ENCODE measurements at regions not wholly inside any gene's neighbourhood (a gene's known extent, or its start where the extent isn't known, plus 50 kb on each side); places are given as distances from the start of the nearest gene placed in this dataset.

DNA sequence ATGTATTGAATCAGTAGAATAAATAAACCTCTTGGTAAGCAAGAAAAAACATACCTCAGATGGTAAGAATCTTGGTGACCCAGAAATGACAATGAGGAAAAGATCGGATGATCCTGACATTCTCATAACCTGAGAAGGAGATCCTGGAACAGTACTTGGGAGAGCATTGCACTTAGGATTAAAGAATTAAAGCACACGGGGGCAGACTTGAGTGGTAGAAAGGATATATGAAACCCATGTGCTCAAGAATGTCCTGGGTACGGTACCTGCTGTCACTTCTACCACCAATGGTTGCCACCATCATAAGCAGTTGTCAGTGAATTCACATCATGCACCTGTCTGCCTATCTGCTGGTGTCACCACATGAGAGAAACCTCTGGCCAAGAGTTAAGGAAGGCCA lies 108.9 kb upstream of the GJB5 start:
- no peak overlapping the region for H3K4me3 ChIP-seq (ENCODE audit: low read depth, low read length)
- TF ChIP-seq, protein P1, sequence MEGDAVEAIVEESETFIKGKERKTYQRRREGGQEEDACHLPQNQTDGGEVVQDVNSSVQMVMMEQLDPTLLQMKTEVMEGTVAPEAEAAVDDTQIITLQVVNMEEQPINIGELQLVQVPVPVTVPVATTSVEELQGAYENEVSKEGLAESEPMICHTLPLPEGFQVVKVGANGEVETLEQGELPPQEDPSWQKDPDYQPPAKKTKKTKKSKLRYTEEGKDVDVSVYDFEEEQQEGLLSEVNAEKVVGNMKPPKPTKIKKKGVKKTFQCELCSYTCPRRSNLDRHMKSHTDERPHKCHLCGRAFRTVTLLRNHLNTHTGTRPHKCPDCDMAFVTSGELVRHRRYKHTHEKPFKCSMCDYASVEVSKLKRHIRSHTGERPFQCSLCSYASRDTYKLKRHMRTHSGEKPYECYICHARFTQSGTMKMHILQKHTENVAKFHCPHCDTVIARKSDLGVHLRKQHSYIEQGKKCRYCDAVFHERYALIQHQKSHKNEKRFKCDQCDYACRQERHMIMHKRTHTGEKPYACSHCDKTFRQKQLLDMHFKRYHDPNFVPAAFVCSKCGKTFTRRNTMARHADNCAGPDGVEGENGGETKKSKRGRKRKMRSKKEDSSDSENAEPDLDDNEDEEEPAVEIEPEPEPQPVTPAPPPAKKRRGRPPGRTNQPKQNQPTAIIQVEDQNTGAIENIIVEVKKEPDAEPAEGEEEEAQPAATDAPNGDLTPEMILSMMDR (IDR thresholded peaks at IDR 0.05; ENCODE audit: low read depth, low read length) = no peak

DNA sequence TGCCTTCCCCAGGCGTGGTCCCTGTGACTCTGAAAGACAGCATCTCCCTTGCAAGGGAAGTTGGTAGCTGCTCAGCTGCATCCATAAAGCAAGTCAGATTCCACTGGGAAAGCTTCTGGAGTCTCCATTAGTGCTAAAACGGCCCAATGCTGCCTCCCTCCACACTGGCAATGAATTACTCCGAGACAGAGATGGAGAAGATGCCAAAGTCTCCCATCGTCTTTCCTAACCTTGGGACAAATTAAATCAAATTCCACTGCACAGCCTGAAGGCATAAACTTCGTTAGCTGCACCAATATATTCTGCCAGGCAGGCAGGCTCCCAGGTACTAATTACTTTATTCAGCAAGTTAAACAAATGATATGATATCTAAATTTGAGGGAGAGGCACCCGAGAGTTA lies 106.3 kb upstream of the GJB5 start:
- no peak overlapping the region for H3K4me3 ChIP-seq (ENCODE audit: low read depth, low read length)
- TF ChIP-seq, protein P1 (IDR thresholded peaks at IDR 0.05; ENCODE audit: low read depth, low read length) = no peak

DNA sequence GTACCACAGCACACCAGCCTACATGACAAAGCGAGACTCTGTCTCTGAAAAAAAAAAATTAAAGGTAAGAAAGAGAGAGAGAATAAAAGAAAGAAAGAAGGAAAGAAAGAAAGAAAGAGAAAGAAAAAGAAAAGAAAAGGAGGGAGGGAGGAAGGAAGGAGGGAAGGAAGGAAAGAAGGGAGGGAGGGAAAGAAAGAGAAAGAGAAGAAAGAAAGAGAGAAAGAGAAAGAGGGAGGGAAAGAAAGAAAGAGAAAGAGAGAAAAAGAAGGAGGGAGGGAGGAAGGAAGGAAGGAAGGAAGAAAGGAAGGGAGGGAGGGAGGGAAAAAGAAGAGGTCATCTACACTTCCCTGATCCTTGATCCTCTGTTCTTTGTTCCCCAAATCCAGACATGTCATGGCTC lies 104.8 kb upstream of the GJB5 start:
- H3K4me3 ChIP-seq (ENCODE audit: low read depth, low read length) = no peak overlapping the region
- TF ChIP-seq, protein P1 (IDR thresholded peaks at IDR 0.05; ENCODE audit: low read depth, low read length) = no peak

DNA sequence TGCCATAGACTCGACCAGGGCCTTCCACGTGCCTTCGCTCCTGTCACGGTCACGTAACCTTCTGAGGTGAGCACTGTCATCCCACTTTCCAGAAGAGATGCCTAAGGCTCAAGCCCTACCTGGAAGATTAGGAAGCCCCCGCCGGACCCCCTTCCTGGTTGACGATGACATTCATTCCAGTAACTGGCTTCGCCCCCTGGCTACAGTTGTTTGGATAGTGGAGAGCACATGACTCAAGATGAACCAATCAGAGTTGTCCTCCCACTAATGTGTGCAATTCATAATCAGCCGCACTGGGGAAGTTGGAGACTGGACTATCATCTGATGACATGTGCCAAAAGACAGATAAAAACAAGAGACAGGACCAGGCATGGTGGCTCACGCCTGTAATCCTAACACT lies 104.0 kb upstream of the GJB5 start:
- TF ChIP-seq, protein P1 (IDR thresholded peaks at IDR 0.05; ENCODE audit: low read depth, low read length) = no peak
- no peak overlapping the region for H3K4me3 ChIP-seq (ENCODE audit: low read depth, low read length)

DNA sequence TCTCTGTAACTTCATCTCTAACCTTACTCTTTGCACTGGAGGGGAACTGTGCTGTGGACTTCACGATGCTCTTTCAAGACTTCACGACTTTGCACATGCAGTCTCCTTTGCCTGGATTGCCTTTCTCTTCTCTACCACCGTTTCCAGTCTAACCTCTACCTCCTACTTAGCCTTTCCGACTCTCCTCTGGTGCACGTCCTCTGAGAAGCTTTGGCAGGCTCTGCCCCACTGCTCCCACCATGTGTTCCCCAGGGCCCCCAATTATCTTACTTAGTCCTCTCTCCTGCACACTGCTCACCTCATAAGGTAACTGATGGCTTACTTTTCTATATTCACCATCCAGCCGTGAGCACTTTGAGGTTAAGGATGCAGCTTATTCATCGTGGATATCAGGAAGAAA lies 101.7 kb upstream of the GJB5 start:
- TF ChIP-seq, protein P1 (IDR thresholded peaks at IDR 0.05; ENCODE audit: low read depth, low read length) = no peak
- H3K4me3 ChIP-seq (ENCODE audit: low read depth, low read length) = no peak overlapping the region

DNA sequence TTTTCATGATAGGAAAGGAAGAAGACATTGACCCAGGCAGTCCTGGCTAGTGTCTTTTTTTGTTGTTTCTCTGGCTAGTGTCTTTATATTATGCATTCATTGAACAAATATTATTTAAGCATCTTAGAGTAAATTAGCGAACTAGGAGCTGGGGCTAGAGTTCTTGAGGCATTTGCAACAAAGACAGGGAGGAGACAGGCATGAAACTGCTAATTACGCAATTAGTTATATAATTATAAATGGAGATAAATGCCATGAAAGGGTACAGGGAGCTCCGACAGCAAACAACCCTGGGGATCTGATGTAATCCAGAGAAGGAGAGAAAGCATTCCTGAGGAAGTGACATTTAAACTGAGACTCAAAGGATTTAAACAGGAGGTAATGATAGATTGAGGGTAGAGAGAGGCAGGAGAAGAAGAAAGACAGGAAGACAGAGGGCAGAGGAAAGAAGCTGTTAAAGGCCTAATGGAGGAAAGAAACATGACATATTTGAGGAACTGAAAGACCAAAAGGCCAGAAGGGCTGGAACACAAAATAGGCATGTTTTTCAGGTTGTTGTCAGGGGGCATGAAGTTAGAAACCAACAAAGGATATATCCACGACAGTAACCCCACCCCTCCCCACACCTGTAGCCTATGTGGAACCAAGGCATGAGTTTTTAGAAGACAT lies 99.5 kb upstream of the GJB5 start:
- H3K4me3 ChIP-seq (ENCODE audit: low read depth, low read length) = no peak overlapping the region
- TF ChIP-seq, protein P1 (IDR thresholded peaks at IDR 0.05; ENCODE audit: low read depth, low read length) = no peak

DNA sequence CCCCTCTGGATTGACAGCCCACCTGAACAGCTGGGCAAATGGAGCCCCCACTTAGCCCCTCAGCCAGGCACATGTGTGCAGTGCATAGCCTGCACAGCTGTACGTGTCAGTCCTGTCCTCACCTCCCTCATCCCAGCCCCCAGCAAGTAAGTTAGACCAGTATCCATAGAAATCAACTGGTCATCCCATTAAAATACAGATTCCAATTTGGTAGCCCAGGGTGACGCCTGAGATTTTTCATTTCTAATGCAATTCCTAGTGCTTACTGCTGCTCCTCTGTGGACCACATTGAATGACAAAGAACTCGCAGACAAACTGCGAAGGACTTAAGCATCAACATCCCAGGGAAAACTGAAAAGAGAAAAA lies 99.0 kb upstream of the GJB5 start:
- no peak overlapping the region for H3K4me3 ChIP-seq (ENCODE audit: low read depth, low read length)
- TF ChIP-seq, protein P1 (IDR thresholded peaks at IDR 0.05; ENCODE audit: low read depth, low read length) = no peak
